ENCODE measurements at regions not wholly inside any gene's neighbourhood (a gene's known extent, or its start where the extent isn't known, plus 50 kb on each side); places are given as distances from the start of the nearest gene placed in this dataset.
"Not testable (repeated sequence)": the region's sequence is repeated elsewhere in the genome, so short reads cannot be mapped to it uniquely, and the experiment has no call there.

DNA sequence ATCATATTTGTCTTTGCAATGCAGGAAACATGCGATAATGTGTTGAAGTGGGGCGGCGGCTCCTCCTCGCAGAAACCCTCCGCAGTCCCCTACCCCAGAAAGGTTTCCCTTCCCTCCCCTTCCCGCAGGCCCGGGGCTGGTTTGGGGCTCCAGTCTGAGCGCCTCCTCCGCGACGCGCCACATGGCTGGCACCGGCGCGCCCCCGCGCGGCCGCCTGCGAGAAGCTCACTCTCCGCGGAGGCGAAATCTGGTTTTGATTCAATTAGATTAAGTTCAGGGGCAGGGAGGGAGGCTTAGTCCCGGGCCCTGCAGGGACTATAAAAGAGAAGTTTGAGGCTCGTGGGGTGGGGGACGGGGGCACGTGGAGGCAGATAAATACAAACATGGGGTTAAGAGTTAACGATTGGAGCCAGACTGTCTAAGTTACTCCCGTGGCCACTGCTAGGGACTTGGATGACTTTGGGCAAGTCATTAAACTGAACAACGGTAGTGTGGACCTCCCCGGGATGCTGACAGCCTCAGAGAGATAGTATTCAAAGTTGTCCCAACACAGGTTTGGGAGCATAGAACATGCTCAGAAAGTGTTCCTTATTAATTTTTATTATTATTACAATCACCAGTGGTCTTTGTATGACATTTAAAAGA is 69.4 kb downstream of the MSX2 start:
- Histone ChIP-seq H3K27me3 (no peaks in the 10 kb centered on the region), H3K36me3 (no peaks in the 10 kb centered on the region), H3K27ac (no peak overlapping the region), H3K4me2 (no peak overlapping the region), H3K4me1 (no peaks in the 10 kb centered on the region), H3K9me3 (no peaks in the 10 kb centered on the region), H3K9ac (no peak overlapping the region), H3K4me3 (no peak overlapping the region), H4K20me1 (no peaks in the 10 kb centered on the region)
- no peak for TF ChIP-seq Cebpa-rat (IDR thresholded peaks at IDR 0.05)

DNA sequence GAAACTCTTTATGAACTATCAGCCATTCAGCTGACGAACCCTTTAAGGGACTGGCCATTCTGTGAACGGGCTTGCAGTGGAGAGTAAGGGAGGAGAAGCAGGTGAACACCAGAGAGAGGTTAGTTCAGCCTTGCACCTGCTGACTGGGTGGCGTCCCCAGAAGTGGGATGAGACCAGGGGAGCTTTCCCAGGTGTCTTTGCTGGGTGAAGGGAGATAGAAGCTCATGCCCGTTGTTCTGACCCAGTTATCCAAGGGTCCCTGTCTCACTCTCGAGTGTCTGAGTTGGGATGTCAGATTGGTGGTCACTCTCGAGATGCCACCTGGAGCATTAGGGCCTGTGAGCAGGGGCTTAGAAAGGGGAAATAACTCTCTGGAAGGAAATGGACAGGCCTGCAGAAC is 68.7 kb downstream of the MSX2 start:
- no peak overlapping the region for H3K27ac ChIP-seq
- H3K4me1 ChIP-seq, result no peaks in the 10 kb centered on the region
- no peak overlapping the region for H3K4me3 ChIP-seq
- no peaks in the 10 kb centered on the region for H3K9me3 ChIP-seq
- H4K20me1 ChIP-seq, result no peaks in the 10 kb centered on the region
- no peak overlapping the region for H3K4me2 ChIP-seq
- no peak overlapping the region for H3K9ac ChIP-seq
- TF ChIP-seq Cebpa-rat (IDR thresholded peaks at IDR 0.05), result no peak
- no peaks in the 10 kb centered on the region for H3K36me3 ChIP-seq
- H3K27me3 ChIP-seq, result no peaks in the 10 kb centered on the region

DNA sequence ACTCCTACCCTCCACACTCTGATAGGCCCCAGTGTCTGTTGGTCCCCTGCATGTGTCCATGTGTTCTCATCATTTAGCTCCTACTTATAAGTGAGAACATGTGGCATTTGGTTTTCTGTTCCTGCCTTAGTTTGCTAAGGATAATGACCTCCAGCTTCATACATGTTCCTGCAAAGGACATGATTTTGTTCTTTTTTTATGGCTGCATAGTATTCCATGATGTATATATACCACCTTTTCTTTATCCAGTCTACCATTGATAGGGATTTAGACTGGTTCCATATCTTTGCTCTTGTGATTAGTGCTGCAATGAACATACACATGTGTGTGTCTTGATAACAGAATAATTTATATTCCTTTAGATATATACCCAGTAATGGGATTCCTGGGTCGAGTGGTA is 67.9 kb downstream of the MSX2 start:
- not testable (repeated sequence) for H3K27me3 ChIP-seq, H3K9ac ChIP-seq, H3K9me3 ChIP-seq, H3K4me2 ChIP-seq, H3K36me3 ChIP-seq, H3K4me1 ChIP-seq, H4K20me1 ChIP-seq, H3K4me3 ChIP-seq, H3K27ac ChIP-seq

- Histone ChIP-seq H3K36me3 (no peaks in the 10 kb centered on the region), H3K27ac (no peak overlapping the region)
- TF ChIP-seq Cebpa-rat (IDR thresholded peaks at IDR 0.05), result no peak
Measured at GRCh38 chr5:174790906-174791305, 66.5 kb downstream of the MSX2 start.

GRCh38 chr5:174789596-174789995 is 65.2 kb downstream of the MSX2 start:
- TF ChIP-seq Cebpa-rat (IDR thresholded peaks at IDR 0.05), result no peak
- Histone ChIP-seq H3K36me3 (no peaks in the 10 kb centered on the region), H3K9me3 (peaks cover 9% of the 10 kb centered on the region), H4K20me1 (no peaks in the 10 kb centered on the region), H3K4me3 (no peak overlapping the region), H3K9ac (no peak overlapping the region), H3K4me2 (no peak overlapping the region), H3K27me3 (no peaks in the 10 kb centered on the region), H3K27ac (no peak overlapping the region), H3K4me1 (no peaks in the 10 kb centered on the region)

More at GRCh38 chr5:174790906-174791305, 66.5 kb downstream of the MSX2 start:
- H3K27me3 ChIP-seq, result no peaks in the 10 kb centered on the region
- no peak overlapping the region for H3K4me2 ChIP-seq
- H3K4me1 ChIP-seq, result no peaks in the 10 kb centered on the region
- no peak overlapping the region for H3K9ac ChIP-seq
- no peaks in the 10 kb centered on the region for H4K20me1 ChIP-seq
- H3K9me3 ChIP-seq, result no peaks in the 10 kb centered on the region
- no peak overlapping the region for H3K4me3 ChIP-seq

DNA sequence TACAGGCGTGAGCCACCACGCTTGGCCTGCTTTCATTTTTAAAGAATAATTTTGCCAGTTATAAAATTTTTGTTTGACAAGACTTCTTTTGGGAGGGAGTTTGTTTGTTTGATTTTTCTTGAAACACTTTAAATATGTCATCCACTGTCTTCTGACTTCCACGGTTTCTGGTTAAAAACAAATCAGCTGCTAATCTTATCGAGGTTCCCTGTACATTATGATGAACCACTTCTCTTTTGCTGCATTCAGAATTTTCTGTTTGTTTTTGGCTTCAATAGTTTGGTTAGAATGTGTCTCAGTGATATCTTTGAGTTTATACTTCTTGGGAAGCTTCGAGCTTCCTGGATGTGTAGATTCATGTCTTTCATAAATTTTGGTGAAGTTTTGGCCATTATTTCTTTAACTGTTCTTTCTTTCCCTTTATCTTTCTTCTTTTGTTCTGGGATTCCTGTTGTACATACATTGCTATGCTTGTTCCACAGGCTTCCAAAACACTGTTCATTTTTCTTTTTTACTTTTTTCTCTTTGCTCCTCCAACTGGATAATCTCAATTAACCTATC is 60.8 kb downstream of the MSX2 start:
- no peak overlapping the region for H3K27ac ChIP-seq
- no peaks in the 10 kb centered on the region for H3K27me3 ChIP-seq
- H3K9me3 ChIP-seq, result peaks cover 12% of the 10 kb centered on the region
- H3K4me3 ChIP-seq, result no peak overlapping the region
- no peak overlapping the region for H3K4me2 ChIP-seq
- H3K9ac ChIP-seq, result no peak overlapping the region
- no peak for TF ChIP-seq Cebpa-rat (IDR thresholded peaks at IDR 0.05)
- H3K36me3 ChIP-seq, result no peaks in the 10 kb centered on the region
- no peaks in the 10 kb centered on the region for H3K4me1 ChIP-seq
- H4K20me1 ChIP-seq, result no peaks in the 10 kb centered on the region
